Suprapubic skin (tissue), 3 donors: ENCODE measurements at regions not wholly inside any gene's neighbourhood (a gene's known extent, or its start where the extent isn't known, plus 50 kb on each side); places are given as distances from the start of the nearest gene placed in this dataset.

Experiments used
- POLR2A ChIP-seq, 2 donors: fragments of 450-650 bp; IDR thresholded peaks; one replicate each; pipeline ENCODE4 v1.6.1; 2017; ENCODE audit warnings: antibody characterized with exemption in 2 of 2, mild to moderate bottlenecking in 2 of 2, moderate library complexity in 2 of 2
- TF ChIP-seq, protein P1 (sequence below), 2 donors: fragments of 200-600 bp in 1 of 2; fragments of 450-650 bp in 1 of 2; sonication (generic) in 1 of 2; IDR thresholded peaks; one replicate each; pipeline ENCODE4 v1.5.1; 2016 to 2019; ENCODE audit warnings: antibody characterized with exemption in 2 of 2, mild to moderate bottlenecking in 1 of 2, moderate library complexity in 1 of 2

DNA sequence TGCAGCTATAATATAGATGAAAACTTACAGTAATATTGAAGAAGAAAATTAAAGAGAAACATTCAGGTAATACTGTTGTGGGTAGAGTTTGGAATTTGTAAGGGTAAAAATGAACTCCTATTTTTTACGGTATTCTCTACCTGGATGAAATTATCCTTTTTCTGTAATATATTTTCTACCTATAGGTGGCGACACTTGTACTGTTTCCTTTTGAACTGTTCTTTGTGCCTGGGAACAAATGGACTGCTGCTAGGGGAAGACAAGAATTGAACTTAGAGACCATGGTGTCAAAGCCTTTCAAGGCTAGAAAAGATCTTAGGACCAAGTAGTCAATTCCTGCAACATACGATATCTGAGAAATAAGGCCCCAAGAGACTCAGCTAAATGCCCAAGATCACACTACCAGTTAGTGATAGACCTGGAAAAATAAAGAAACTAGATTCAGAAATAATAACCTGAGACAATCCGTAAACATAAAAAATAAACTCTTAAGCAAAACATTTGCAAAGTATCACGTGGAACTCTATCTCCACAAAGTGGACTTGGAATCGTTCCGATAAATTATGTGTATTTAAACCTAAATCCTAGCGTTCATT lies 383.8 kb downstream of the TFAP2A start:
- TF ChIP-seq, protein P1, sequence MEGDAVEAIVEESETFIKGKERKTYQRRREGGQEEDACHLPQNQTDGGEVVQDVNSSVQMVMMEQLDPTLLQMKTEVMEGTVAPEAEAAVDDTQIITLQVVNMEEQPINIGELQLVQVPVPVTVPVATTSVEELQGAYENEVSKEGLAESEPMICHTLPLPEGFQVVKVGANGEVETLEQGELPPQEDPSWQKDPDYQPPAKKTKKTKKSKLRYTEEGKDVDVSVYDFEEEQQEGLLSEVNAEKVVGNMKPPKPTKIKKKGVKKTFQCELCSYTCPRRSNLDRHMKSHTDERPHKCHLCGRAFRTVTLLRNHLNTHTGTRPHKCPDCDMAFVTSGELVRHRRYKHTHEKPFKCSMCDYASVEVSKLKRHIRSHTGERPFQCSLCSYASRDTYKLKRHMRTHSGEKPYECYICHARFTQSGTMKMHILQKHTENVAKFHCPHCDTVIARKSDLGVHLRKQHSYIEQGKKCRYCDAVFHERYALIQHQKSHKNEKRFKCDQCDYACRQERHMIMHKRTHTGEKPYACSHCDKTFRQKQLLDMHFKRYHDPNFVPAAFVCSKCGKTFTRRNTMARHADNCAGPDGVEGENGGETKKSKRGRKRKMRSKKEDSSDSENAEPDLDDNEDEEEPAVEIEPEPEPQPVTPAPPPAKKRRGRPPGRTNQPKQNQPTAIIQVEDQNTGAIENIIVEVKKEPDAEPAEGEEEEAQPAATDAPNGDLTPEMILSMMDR (IDR thresholded peaks at IDR 0.05): peak; percentile 31 to 34
- TF ChIP-seq POLR2A (IDR thresholded peaks at IDR 0.05): no peak
